Ishikawa (cell line): ENCODE measurements at regions not wholly inside any gene's neighbourhood (a gene's known extent, or its start where the extent isn't known, plus 50 kb on each side); places are given as distances from the start of the nearest gene placed in this dataset.

Experiments used
- CEBPB ChIP-seq: IDR thresholded peaks from 2 replicates; pipeline ENCODE4 v1.6.1; 2012
- EP300 ChIP-seq: IDR thresholded peaks from 2 replicates; pipeline ENCODE4 v1.6.1; 2012; ENCODE audit warnings: borderline replicate concordance
- NFIC ChIP-seq: IDR thresholded peaks from 2 replicates; pipeline ENCODE4 v1.6.1; 2012
- REST ChIP-seq: IDR thresholded peaks from 2 replicates; pipeline ENCODE4 v1.6.1; 2012; ENCODE audit warnings: low read depth, mild to moderate bottlenecking
- TCF12 ChIP-seq: IDR thresholded peaks from 2 replicates; pipeline ENCODE4 v1.6.1; 2012; ENCODE audit warnings: low read depth
- YY1 ChIP-seq: IDR thresholded peaks from 2 replicates; pipeline ENCODE4 v1.6.1; 2012; ENCODE audit warnings: low read depth

DNA sequence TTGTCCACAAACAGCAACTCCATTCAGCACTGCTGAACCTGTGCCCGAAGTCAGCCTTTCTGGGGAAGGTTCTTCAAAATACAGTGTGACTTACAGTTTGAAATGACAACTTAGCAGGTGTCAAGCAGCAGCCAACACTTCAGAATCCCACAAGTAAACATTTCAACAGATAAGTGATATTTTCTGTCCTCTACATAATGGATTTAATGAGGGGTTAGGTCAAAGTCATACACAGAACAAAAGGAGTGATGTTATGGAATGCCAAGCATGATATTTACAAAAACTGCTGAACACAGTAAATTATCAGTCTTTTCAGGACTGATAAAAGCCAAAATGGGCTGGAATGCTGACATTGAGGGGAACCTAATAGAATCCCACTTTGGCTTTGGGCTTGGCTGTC, 77.6 kb upstream of the JAZF1 start:
- TF ChIP-seq EP300: no peak
- TF ChIP-seq TCF12: no peak
- TF ChIP-seq CEBPB: no peak
- TF ChIP-seq YY1: no peak
- no peak for TF ChIP-seq REST
- TF ChIP-seq NFIC: no peak
